Astrocyte of the cerebellum (primary cell): ENCODE measurements at regions not wholly inside any gene's neighbourhood (a gene's known extent, or its start where the extent isn't known, plus 50 kb on each side); places are given as distances from the start of the nearest gene placed in this dataset.

Experiments
- DNase-seq: peaks from one replicate; pipeline ENCODE4 v3.0.0-alpha.2; 2011; ENCODE audit warnings: low read depth
- H3K4me3 ChIP-seq: 2 replicates; pipeline ENCODE4 v1.5.1; 2011; ENCODE audit warnings: mild to moderate bottlenecking, low read depth, low read length, moderate library complexity
- CTCF ChIP-seq: IDR thresholded peaks from 2 replicates; pipeline ENCODE4 v1.5.1; 2012; ENCODE audit warnings: low read length, low read depth, moderate library complexity, mild to moderate bottlenecking; ENCODE audit errors: missing control alignments
- in situ Hi-C: cut with HindIII; loops from 2 replicates; pipeline ENCODE4 v1.10.0; 2017; ENCODE audit warnings: low sequenced_read_pairs

GRCh38 chr18:45284174-45284573 is 331.1 kb upstream of the SLC14A2 start:
- no peak for TF ChIP-seq CTCF
- H3K4me3 ChIP-seq, result no peak overlapping the region
- in situ Hi-C loops, result no loop called here
- DNase-seq, result no peak

- no peak for TF ChIP-seq CTCF
- in situ Hi-C loops, result no loop called here
- H3K4me3 ChIP-seq, result no peak overlapping the region
- DNase-seq, result no peak
Observed at GRCh38 chr18:45284851-45285250, 330.4 kb upstream of the SLC14A2 start.

- in situ Hi-C loops, result no loop called here
- TF ChIP-seq CTCF, result no peak
- no peak for DNase-seq
- no peak overlapping the region for H3K4me3 ChIP-seq
Observed at GRCh38 chr18:45285251-45285650, 330.0 kb upstream of the SLC14A2 start.

- DNase-seq, result no peak
- TF ChIP-seq CTCF, result no peak
- in situ Hi-C loops, result no loop called here
- no peak overlapping the region for H3K4me3 ChIP-seq
Observed at GRCh38 chr18:45286431-45286830, 328.8 kb upstream of the SLC14A2 start.

GRCh38 chr18:45287531-45287930 is 327.7 kb upstream of the SLC14A2 start:
- in situ Hi-C loops, result no loop called here
- DNase-seq, result no peak
- no peak for TF ChIP-seq CTCF
- no peak overlapping the region for H3K4me3 ChIP-seq

GRCh38 chr18:45290364-45290763 is 324.9 kb upstream of the SLC14A2 start:
- TF ChIP-seq CTCF, result no peak
- DNase-seq, result no peak
- H3K4me3 ChIP-seq, result no peak overlapping the region
- in situ Hi-C loops, result no loop called here
